ENCODE measurements at regions not wholly inside any gene's neighbourhood (a gene's known extent, or its start where the extent isn't known, plus 50 kb on each side); places are given as distances from the start of the nearest gene placed in this dataset.
"Not testable (repeated sequence)": the region's sequence is repeated elsewhere in the genome, so short reads cannot be mapped to it uniquely, and the experiment has no call there.

- no peaks in the 10 kb centered on the region for H3K27me3 Mint-ChIP-seq
- no peak overlapping the region for H3K4me3 Mint-ChIP-seq
- no peaks in the 10 kb centered on the region for H3K4me1 Mint-ChIP-seq
- H3K27ac Mint-ChIP-seq = no peak overlapping the region
- H3K9me3 Mint-ChIP-seq (ENCODE audit: low read depth) = peaks cover 3% of the 10 kb centered on the region
- intact Hi-C loops (cut with DNase I, micrococcal nuclease) = no loop called here
- POLR2A ChIA-PET = no interaction called here
- H3K36me3 Mint-ChIP-seq (ENCODE audit: low read depth) = no peaks in the 10 kb centered on the region
- CTCF ChIA-PET = no interaction called here
- ATAC-seq = no peak
- DNase-seq = no peak
Observed at GRCh38 chr5:91820874-91821273, 437.8 kb upstream of the ARRDC3 start.

GRCh38 chr5:91816681-91817080 is 433.6 kb upstream of the ARRDC3 start:
- no peaks in the 10 kb centered on the region for H3K4me1 Mint-ChIP-seq
- POLR2A ChIA-PET = no interaction called here

GRCh38 chr5:91797576-91797975 is 414.5 kb upstream of the ARRDC3 start:
- no peaks in the 10 kb centered on the region for H3K36me3 Mint-ChIP-seq (ENCODE audit: low read depth)
- no peak overlapping the region for H3K4me3 Mint-ChIP-seq
- ATAC-seq (no peak), DNase-seq (no peak)
- H3K4me1 Mint-ChIP-seq = no peaks in the 10 kb centered on the region
- intact Hi-C loops (cut with DNase I, micrococcal nuclease) = no loop called here
- peaks cover 10% of the 10 kb centered on the region for H3K9me3 Mint-ChIP-seq (ENCODE audit: low read depth)
- no peaks in the 10 kb centered on the region for H3K27me3 Mint-ChIP-seq
- H3K27ac Mint-ChIP-seq = no peak overlapping the region
- ChIA-PET CTCF (no interaction called here), POLR2A (no interaction called here)

More at GRCh38 chr5:91816681-91817080, 433.6 kb upstream of the ARRDC3 start:
- H3K36me3 Mint-ChIP-seq (ENCODE audit: low read depth) = no peaks in the 10 kb centered on the region
- ATAC-seq = no peak
- intact Hi-C loops (cut with DNase I, micrococcal nuclease) = no loop called here
- H3K9me3 Mint-ChIP-seq (ENCODE audit: low read depth) = no peaks in the 10 kb centered on the region
- H3K27ac Mint-ChIP-seq = no peak overlapping the region
- no peak overlapping the region for H3K4me3 Mint-ChIP-seq
- H3K27me3 Mint-ChIP-seq = no peaks in the 10 kb centered on the region
- no peak for DNase-seq
- CTCF ChIA-PET = no interaction called here

GRCh38 chr5:91794856-91795548 is 411.9 kb upstream of the ARRDC3 start:
- no peak for ATAC-seq
- ChIA-PET CTCF (no interaction called here), POLR2A (interaction anchor here (0.6 kb wide), 1 partner anchor 304 kb away, joined by 3 read pairs; no protein-coding TSS in a partner anchor)
- Mint-ChIP-seq H3K4me1 (no peaks in the 10 kb centered on the region), H3K36me3 (ENCODE audit: low read depth) (no peaks in the 10 kb centered on the region), H3K27me3 (no peaks in the 10 kb centered on the region), H3K27ac (no peak overlapping the region), H3K9me3 (ENCODE audit: low read depth) (no peaks in the 10 kb centered on the region), H3K4me3 (no peak overlapping the region)
- DNase-seq = no peak
- intact Hi-C loops (cut with DNase I, micrococcal nuclease) = no loop called here

GRCh38 chr5:91794455-91794854 is 411.3 kb upstream of the ARRDC3 start:
- H3K9me3 Mint-ChIP-seq (ENCODE audit: low read depth) = no peaks in the 10 kb centered on the region
- no peak overlapping the region for H3K4me3 Mint-ChIP-seq
- no peak for ATAC-seq
- H3K4me1 Mint-ChIP-seq = no peaks in the 10 kb centered on the region
- CTCF ChIA-PET = no interaction called here
- no peaks in the 10 kb centered on the region for H3K27me3 Mint-ChIP-seq
- no peak overlapping the region for H3K27ac Mint-ChIP-seq
- no peaks in the 10 kb centered on the region for H3K36me3 Mint-ChIP-seq (ENCODE audit: low read depth)
- intact Hi-C loops (cut with DNase I, micrococcal nuclease) = no loop called here
- no peak for DNase-seq
- POLR2A ChIA-PET = no interaction called here

GRCh38 chr5:91787718-91788117 is 404.6 kb upstream of the ARRDC3 start:
- ATAC-seq (no peak), DNase-seq (no peak)
- ChIA-PET CTCF (no interaction called here), POLR2A (no interaction called here)
- no peaks in the 10 kb centered on the region for H3K4me1 Mint-ChIP-seq
- no peaks in the 10 kb centered on the region for H3K27me3 Mint-ChIP-seq
- no peak overlapping the region for H3K27ac Mint-ChIP-seq
- intact Hi-C loops (cut with DNase I, micrococcal nuclease) = no loop called here
- no peaks in the 10 kb centered on the region for H3K9me3 Mint-ChIP-seq (ENCODE audit: low read depth)
- no peak overlapping the region for H3K4me3 Mint-ChIP-seq
- H3K36me3 Mint-ChIP-seq (ENCODE audit: low read depth) = no peaks in the 10 kb centered on the region

- CTCF ChIA-PET = no interaction called here
- Mint-ChIP-seq H3K36me3 (ENCODE audit: low read depth) (no peaks in the 10 kb centered on the region), H3K27ac (no peak overlapping the region), H3K4me3 (no peak overlapping the region), H3K27me3 (no peaks in the 10 kb centered on the region), H3K4me1 (no peaks in the 10 kb centered on the region), H3K9me3 (ENCODE audit: low read depth) (no peaks in the 10 kb centered on the region)
- intact Hi-C loops (cut with DNase I, micrococcal nuclease) = no loop called here
- DNase-seq (no peak), ATAC-seq (no peak)
- POLR2A ChIA-PET = no interaction called here
Observed at GRCh38 chr5:91777671-91778070, 394.6 kb upstream of the ARRDC3 start.

- intact Hi-C loops (cut with DNase I, micrococcal nuclease) = no loop called here
- POLR2A ChIA-PET = no interaction called here
- no peaks in the 10 kb centered on the region for H3K4me1 Mint-ChIP-seq
- H3K4me3 Mint-ChIP-seq = no peak overlapping the region
- H3K36me3 Mint-ChIP-seq (ENCODE audit: low read depth) = no peaks in the 10 kb centered on the region
- H3K9me3 Mint-ChIP-seq (ENCODE audit: low read depth) = no peaks in the 10 kb centered on the region
- no peak for ATAC-seq
- DNase-seq = no peak
- no peak overlapping the region for H3K27ac Mint-ChIP-seq
- CTCF ChIA-PET = no interaction called here
- H3K27me3 Mint-ChIP-seq = no peaks in the 10 kb centered on the region
Observed at GRCh38 chr5:91776249-91776648, 393.1 kb upstream of the ARRDC3 start.

GRCh38 chr5:91770400-91770799 is 387.3 kb upstream of the ARRDC3 start:
- CTCF ChIA-PET = no interaction called here
- Mint-ChIP-seq H3K27me3 (no peaks in the 10 kb centered on the region), H3K4me3 (no peak overlapping the region), H3K4me1 (no peaks in the 10 kb centered on the region), H3K9me3 (ENCODE audit: low read depth) (no peaks in the 10 kb centered on the region), H3K27ac (no peak overlapping the region), H3K36me3 (ENCODE audit: low read depth) (no peaks in the 10 kb centered on the region)
- POLR2A ChIA-PET = no interaction called here
- DNase-seq = no peak
- no peak for ATAC-seq
- intact Hi-C loops (cut with DNase I, micrococcal nuclease) = no loop called here

- H3K27me3 Mint-ChIP-seq; intact Hi-C loops (cut with DNase I, micrococcal nuclease); ATAC-seq; H3K27ac Mint-ChIP-seq; POLR2A ChIA-PET; DNase-seq; CTCF ChIA-PET; H3K36me3 Mint-ChIP-seq (ENCODE audit: low read depth); H3K4me1 Mint-ChIP-seq; H3K9me3 Mint-ChIP-seq (ENCODE audit: low read depth); H3K4me3 Mint-ChIP-seq: not testable (repeated sequence)
Observed at GRCh38 chr5:91757383-91757782, 374.3 kb upstream of the ARRDC3 start.

- intact Hi-C loops (cut with DNase I, micrococcal nuclease) = no loop called here
- CTCF ChIA-PET = no interaction called here
Observed at GRCh38 chr5:91754990-91755389, 371.9 kb upstream of the ARRDC3 start.

GRCh38 chr5:91744470-91744869 is 361.4 kb upstream of the ARRDC3 start:
- intact Hi-C loops (cut with DNase I, micrococcal nuclease); H3K36me3 Mint-ChIP-seq (ENCODE audit: low read depth); POLR2A ChIA-PET; H3K27me3 Mint-ChIP-seq; H3K4me3 Mint-ChIP-seq; CTCF ChIA-PET; H3K9me3 Mint-ChIP-seq (ENCODE audit: low read depth); H3K27ac Mint-ChIP-seq; ATAC-seq; H3K4me1 Mint-ChIP-seq; DNase-seq: not testable (repeated sequence)

More at GRCh38 chr5:91754990-91755389, 371.9 kb upstream of the ARRDC3 start:
- Mint-ChIP-seq H3K27me3 (no peaks in the 10 kb centered on the region), H3K9me3 (ENCODE audit: low read depth) (peaks cover 2% of the 10 kb centered on the region), H3K36me3 (ENCODE audit: low read depth) (no peaks in the 10 kb centered on the region), H3K4me1 (no peaks in the 10 kb centered on the region), H3K4me3 (no peak overlapping the region), H3K27ac (no peak overlapping the region)
- POLR2A ChIA-PET = no interaction called here
- no peak for ATAC-seq
- DNase-seq = no peak

GRCh38 chr5:91742550-91742949 is 359.4 kb upstream of the ARRDC3 start:
- Mint-ChIP-seq H3K4me1 (no peaks in the 10 kb centered on the region), H3K27ac (no peak overlapping the region), H3K36me3 (ENCODE audit: low read depth) (no peaks in the 10 kb centered on the region), H3K27me3 (no peaks in the 10 kb centered on the region), H3K4me3 (no peak overlapping the region), H3K9me3 (ENCODE audit: low read depth) (no peaks in the 10 kb centered on the region)
- DNase-seq (no peak), ATAC-seq (no peak)
- CTCF ChIA-PET = no interaction called here
- intact Hi-C loops (cut with DNase I, micrococcal nuclease) = no loop called here
- POLR2A ChIA-PET = no interaction called here

Data from activated CD4-positive, alpha-beta T cell treated with anti-CD3 and anti-CD28 coated beads for 36 hours (primary cell).